Pancreas (tissue), 10 donors: ENCODE measurements at regions not wholly inside any gene's neighbourhood (a gene's known extent, or its start where the extent isn't known, plus 50 kb on each side); places are given as distances from the start of the nearest gene placed in this dataset.

Experiments
- ATAC-seq, 4 donors: fragments of 200-7000 bp; cut with Tn5 transposase; one replicate each; pipeline versions ENCODE4 v1.8.0 to v1.9.1; 2020; ENCODE audit warnings: mild to moderate bottlenecking in 4 of 4, moderate library complexity in 4 of 4
- DNase-seq, 6 donors: peaks; one replicate each; pipeline ENCODE4 v3.0.0-alpha.2; 2020
- FAIRE-seq: peaks from 2 replicates; lab custom pipeline; 2012; peaks lifted over from hg19 to GRCh38; lab: Jason Lieb, UNC
- H3K27ac ChIP-seq, 4 donors: fragments of 200-600 bp; sonication (generic); 1 replicate in 3 of 4; 2 replicates in 1 of 4; pipeline versions ENCODE4 v1.5.0 to v1.8.0; 2020
- H3K27me3 ChIP-seq, 4 donors: fragments of 200-600 bp; one replicate each; pipeline ENCODE4 v1.8.0; 2021
- H3K36me3 ChIP-seq, 3 donors: fragments of 200-600 bp; sonication (generic) in 1 of 3; one replicate each; pipeline versions ENCODE4 v1.5.0 to v1.8.0; 2020 to 2021
- H3K4me1 ChIP-seq, 3 donors: fragments of 200-600 bp; one replicate each; pipeline ENCODE4 v1.8.0; 2021
- H3K4me3 ChIP-seq, 4 donors: fragments of 200-600 bp; sonication (generic) in 2 of 4; one replicate each; pipeline versions ENCODE4 v1.5.0 to v1.8.0; 2020 to 2021
- H3K9me3 ChIP-seq, 4 donors: fragments of 200-600 bp; one replicate each; pipeline ENCODE4 v1.8.0; 2021
- WGBS, 2 donors: extraction: QIAGEN DNeasy Blood & Tissue Kit; methylation state at CpG; one replicate each; pipeline ENCODE4 v1.1.7; 2013; 5-methylcytosine and 5-hydroxymethylcytosine counted together
- intact Hi-C, 3 donors: fragments of 100-400 bp; cut with DNase I; formaldehyde crosslinking; loops; one replicate each; pipeline versions ENCODE4 v1.11.1 to v1.14.2; 2022
- TF ChIP-seq, protein P1 (sequence below), 4 donors: fragments of 200-600 bp; sonication (generic) in 3 of 4; IDR thresholded peaks; one replicate each; pipeline versions ENCODE4 v1.5.0 to v1.8.0; 2021; ENCODE audit warnings: antibody characterized with exemption in 4 of 4
- donor health status: healthy with polysubstance abuse.
- donor health status: DM: no; HTN: no; CAD: no; lungs with moderate emphysema.
- donor health status: DM: no; HTN: no; CAD: no.
- donor health status: control.
- donor health status: control.
- donor health status: Bipolar disorder and iron deficiency.
- donor health status: DM: yes; HTN: yes; CAD: no.
- donor health status: DM: no; HTN: no; CAD: no.
- donor health status: DM: no; HTN: no; CAD: no.
- donor health status: DM: yes; HTN: yes; CAD: no.

DNA sequence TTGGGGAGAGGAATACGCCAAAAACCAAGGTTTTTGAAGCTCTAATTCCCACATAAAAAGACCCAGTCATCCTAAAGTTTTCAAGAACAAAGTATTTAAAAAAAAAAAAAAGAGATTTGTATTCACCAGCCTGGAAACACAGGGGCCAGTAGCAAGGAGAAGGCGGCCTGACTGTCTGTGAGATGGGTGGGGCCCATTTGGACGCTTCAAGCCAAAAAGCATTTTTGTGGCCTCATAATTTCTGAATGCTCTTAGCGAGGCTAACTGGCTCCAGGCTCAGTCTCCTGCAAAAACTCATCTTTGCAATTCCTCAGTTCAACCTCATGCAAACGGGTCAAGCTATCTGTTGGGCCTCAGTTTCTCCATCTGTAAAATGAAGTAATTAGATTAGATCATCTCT, 514.1 kb downstream of the MED13L start:
- intact Hi-C loops = no loop called here
- H3K36me3 ChIP-seq = no peaks in the 10 kb centered on the region
- WGBS, 2 donors = 52 to 54% methylated on average over 5 of the region's 5 CpGs
- peak in 1 of 4 donors; percentile 28 for ATAC-seq
- peaks cover 0 to 9% (median 0%) of the 10 kb centered on the region in 4 donors for H3K27me3 ChIP-seq
- DNase-seq = no peak
- H3K9me3 ChIP-seq = no peaks in the 10 kb centered on the region
- no peaks in the 10 kb centered on the region for H3K4me1 ChIP-seq
- H3K4me3 ChIP-seq = no peak overlapping the region
- no peak overlapping the region for H3K27ac ChIP-seq
- TF ChIP-seq, protein P1, sequence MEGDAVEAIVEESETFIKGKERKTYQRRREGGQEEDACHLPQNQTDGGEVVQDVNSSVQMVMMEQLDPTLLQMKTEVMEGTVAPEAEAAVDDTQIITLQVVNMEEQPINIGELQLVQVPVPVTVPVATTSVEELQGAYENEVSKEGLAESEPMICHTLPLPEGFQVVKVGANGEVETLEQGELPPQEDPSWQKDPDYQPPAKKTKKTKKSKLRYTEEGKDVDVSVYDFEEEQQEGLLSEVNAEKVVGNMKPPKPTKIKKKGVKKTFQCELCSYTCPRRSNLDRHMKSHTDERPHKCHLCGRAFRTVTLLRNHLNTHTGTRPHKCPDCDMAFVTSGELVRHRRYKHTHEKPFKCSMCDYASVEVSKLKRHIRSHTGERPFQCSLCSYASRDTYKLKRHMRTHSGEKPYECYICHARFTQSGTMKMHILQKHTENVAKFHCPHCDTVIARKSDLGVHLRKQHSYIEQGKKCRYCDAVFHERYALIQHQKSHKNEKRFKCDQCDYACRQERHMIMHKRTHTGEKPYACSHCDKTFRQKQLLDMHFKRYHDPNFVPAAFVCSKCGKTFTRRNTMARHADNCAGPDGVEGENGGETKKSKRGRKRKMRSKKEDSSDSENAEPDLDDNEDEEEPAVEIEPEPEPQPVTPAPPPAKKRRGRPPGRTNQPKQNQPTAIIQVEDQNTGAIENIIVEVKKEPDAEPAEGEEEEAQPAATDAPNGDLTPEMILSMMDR (IDR thresholded peaks at IDR 0.05) = no peak
- FAIRE-seq = no peak

DNA sequence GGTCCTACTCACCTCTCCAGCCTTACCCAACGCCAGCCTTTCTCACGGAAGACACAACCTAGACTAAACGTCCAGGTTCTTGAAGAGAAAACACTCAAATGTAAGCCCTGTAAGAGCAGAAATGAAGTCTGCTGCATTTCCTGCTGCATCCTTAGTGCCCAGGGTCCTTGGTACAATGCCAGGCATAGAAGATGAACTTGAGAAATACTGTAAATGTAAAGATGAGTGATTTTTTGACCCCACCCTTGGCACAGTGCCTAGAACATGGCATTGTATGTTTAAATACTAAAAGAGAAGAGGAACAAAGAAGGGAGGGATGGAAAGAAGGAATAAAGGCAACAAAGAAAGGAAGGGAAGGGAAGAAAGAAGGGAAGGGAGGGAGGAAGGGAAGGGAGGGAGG, 514.6 kb downstream of the MED13L start:
- no peak overlapping the region for H3K4me3 ChIP-seq
- TF ChIP-seq, protein P1 (IDR thresholded peaks at IDR 0.05) = no peak
- intact Hi-C loops = no loop called here
- no peaks in the 10 kb centered on the region for H3K9me3 ChIP-seq
- H3K27me3 ChIP-seq = peaks cover 0 to 9% (median 0%) of the 10 kb centered on the region in 4 donors
- 50 to 62% methylated on average over 3 of the region's 3 CpGs for WGBS, 2 donors
- no peak overlapping the region for H3K27ac ChIP-seq
- no peaks in the 10 kb centered on the region for H3K4me1 ChIP-seq
- H3K36me3 ChIP-seq = no peaks in the 10 kb centered on the region
- FAIRE-seq (no peak), ATAC-seq (no peak), DNase-seq (no peak)

GRCh38 chr12:115761784-115762183, 515.7 kb downstream of the MED13L start:
- FAIRE-seq (no peak), DNase-seq (no peak), ATAC-seq (no peak)
- H3K36me3 ChIP-seq = no peaks in the 10 kb centered on the region
- H3K4me1 ChIP-seq = no peaks in the 10 kb centered on the region
- intact Hi-C loops = no loop called here
- H3K9me3 ChIP-seq = no peaks in the 10 kb centered on the region
- TF ChIP-seq, protein P1 (IDR thresholded peaks at IDR 0.05) = no peak
- H3K4me3 ChIP-seq = no peak overlapping the region
- 61 to 85% methylated on average over 2 of the region's 2 CpGs for WGBS, 2 donors
- H3K27me3 ChIP-seq = peaks cover 0 to 17% (median 0%) of the 10 kb centered on the region in 4 donors
- H3K27ac ChIP-seq = no peak overlapping the region

GRCh38 chr12:115760231-115760630, 517.3 kb downstream of the MED13L start:
- 54 to 82% methylated on average over 5 of the region's 5 CpGs for WGBS, 2 donors
- Histone ChIP-seq H3K4me3 (no peak overlapping the region), H3K4me1 (no peaks in the 10 kb centered on the region), H3K9me3 (no peaks in the 10 kb centered on the region), H3K27ac (no peak overlapping the region), H3K36me3 (no peaks in the 10 kb centered on the region), H3K27me3 (peaks cover 0 to 26% (median 0%) of the 10 kb centered on the region in 4 donors)
- ATAC-seq = no peak
- no peak for FAIRE-seq
- intact Hi-C loops = no loop called here
- TF ChIP-seq, protein P1 (IDR thresholded peaks at IDR 0.05) = no peak
- DNase-seq = no peak

DNA sequence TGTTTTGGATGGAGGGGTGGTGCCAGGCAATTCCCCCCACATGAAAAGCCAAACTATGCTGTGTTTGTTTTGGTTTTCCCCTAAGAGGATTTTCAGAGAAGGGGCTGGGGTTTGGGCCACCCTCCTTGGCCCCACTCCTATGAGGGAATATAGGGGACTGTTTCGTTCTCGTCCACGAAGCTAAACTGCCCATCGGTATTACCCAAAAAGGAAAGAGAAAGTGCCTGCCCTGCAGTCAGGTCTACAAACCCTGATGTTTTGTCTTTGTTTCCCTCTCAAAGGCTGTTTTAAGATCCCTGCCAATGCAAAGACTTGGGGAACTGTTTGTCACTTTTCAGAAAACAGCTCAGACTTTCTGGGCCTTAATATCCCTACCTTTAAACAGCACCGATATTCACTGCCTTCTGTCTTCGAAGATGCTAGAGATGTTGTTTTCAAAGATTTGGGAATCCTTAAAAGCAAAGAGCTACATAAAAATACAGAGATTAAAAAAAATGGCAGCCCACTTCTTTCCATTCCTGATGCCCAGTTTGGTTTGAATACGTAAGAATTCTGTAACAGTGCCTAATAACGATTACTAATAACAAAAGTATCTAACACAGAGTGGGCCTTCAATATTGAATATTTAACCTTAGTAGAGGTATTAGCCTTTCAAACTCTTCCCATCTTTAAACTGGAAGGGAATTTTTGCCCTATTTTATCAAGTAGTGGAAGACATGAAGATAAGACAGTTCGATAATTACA, 518.4 kb downstream of the MED13L start:
- 74 to 81% methylated on average over 9 of the region's 9 CpGs for WGBS, 2 donors
- no peak overlapping the region for H3K4me3 ChIP-seq

More for the DNA sequence above, 518.4 kb downstream of the MED13L start:
- peaks cover 0 to 27% (median 0%) of the 10 kb centered on the region in 4 donors for H3K27me3 ChIP-seq
- H3K36me3 ChIP-seq = no peaks in the 10 kb centered on the region
- DNase-seq (no peak), FAIRE-seq (no peak), ATAC-seq (no peak)
- H3K4me1 ChIP-seq = no peaks in the 10 kb centered on the region
- no peak overlapping the region for H3K27ac ChIP-seq
- intact Hi-C loops = loop anchor here in 1 of 3 donors (10.0 kb wide), 1 partner anchor 1094 kb away; no protein-coding TSS in a partner anchor
- TF ChIP-seq, protein P1 (IDR thresholded peaks at IDR 0.05) = no peak
- H3K9me3 ChIP-seq = no peaks in the 10 kb centered on the region
